GM21447 (cell line): ENCODE measurements at regions not wholly inside any gene's neighbourhood (a gene's known extent, or its start where the extent isn't known, plus 50 kb on each side); places are given as distances from the start of the nearest gene placed in this dataset.

ENCODE experiments used
- ATAC-seq: cut with Tn5 transposase; IDR thresholded peaks from one replicate; pipeline ENCODE4 v1.9.1; 2021; ENCODE audit not compliant: unreplicated experiment

- ATAC-seq: no peak
Measured at GRCh38 chr20:16220826-16221225, 352.4 kb downstream of the KIF16B start.

DNA sequence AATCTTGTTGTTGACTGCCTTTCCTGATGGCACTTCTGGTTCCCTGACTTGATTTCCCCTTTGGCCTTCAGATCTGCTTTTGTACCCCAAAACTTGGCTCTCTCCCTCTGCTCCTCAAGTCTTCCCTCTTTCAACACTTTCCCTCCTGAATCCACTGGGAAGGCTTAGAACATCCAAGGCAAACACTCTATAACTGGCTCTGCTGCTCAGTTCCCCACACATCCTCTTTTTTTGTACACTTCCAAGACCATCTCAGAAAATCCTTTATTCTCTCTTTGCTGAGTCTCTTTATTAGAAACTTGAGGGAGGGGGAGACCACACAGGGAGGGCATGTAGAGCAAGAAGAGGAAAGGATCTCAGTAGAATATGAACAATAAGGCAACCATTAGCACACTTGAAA lies 354.1 kb downstream of the KIF16B start:
- no peak for ATAC-seq

DNA sequence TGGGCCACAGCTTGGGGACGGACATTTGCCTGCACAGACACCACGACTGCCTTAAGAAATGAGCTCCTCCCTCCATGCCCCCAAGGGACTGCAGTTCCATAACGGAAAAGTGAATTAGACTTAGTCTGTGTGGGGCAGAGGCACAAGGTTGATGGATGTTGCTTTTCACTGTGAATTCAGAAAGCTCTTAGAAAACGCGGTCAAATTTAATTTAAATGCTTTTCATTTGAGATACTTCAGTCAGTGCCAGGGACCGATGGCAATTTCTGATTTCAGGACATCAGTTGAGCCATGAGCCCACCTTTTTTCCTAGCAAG lies 356.4 kb downstream of the KIF16B start:
- ATAC-seq: no peak

DNA sequence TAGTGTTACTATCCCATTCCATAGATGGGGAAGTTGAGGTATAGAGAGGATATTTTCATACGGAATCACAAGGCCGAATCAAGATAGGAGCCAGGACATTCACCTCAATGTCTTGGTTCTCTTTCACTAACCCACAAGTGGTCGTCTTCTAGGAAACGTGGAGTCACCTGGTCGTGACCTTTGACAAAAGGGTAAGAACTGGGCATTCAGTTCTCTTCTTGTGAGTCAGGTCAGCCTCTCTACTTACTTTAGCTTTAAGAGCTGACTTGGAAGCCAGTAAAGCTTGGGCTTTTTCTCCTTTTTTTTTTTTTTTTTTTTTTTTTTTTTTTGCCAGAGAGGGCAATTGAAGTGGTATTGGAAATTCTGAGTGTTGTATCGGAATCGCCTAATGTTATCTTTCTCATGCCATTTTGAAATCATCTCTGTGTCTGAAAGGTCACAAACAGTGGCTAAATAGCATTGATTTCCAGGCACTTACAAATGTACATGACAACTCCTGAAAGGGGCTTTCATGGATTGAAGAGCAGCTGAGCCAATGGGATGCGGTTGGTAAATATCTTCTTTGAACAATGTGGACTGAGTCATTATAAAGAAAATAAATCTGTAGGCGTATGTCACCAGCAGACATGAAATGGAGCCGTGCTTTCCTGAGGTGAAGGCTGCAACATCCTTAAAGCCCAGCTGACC lies 356.9 kb downstream of the KIF16B start:
- ATAC-seq: no peak

- no peak for ATAC-seq
Measured at GRCh38 chr20:16215041-16215440, 358.2 kb downstream of the KIF16B start.

DNA sequence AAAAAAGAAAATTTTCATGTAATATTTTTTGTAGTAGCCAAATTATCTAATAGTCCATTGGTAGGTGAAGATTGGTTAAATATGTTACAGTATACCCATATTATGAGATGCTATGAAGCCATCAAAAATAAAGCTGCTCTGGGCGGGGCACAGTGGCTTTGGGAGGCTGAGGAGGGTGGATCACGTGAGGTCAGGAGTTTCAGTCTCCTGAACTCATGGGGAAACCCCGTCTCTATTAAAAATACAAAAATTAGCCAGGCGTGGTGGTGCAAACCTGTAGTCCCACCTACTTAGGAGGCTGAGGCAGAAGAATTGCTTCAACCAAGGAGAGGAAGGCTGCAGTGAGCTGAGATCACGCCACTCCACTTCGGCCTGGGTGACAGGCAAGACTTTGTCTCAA lies 360.5 kb downstream of the KIF16B start:
- ATAC-seq: no peak

DNA sequence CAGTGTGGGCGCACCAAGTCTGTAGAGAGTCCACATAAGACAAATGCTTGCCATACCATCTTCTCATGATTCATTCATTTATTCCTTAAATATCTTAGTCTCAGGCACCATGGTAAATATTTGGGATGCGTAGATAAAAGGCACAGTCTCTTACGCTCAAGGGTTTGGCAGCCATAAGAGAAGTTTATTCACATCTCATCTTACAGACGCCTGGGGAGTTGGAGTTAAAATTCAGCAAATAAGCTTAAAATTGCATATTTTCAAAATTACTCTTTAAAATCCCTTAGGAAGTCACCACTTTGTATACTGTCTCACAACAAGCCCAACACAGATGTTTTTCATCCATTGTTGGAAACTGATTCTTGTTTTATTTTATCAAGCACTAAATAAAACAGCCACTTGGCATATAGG lies 363.3 kb downstream of the KIF16B start:
- no peak for ATAC-seq

- no peak for ATAC-seq
Measured at GRCh38 chr20:16209357-16209756, 363.9 kb downstream of the KIF16B start.

DNA sequence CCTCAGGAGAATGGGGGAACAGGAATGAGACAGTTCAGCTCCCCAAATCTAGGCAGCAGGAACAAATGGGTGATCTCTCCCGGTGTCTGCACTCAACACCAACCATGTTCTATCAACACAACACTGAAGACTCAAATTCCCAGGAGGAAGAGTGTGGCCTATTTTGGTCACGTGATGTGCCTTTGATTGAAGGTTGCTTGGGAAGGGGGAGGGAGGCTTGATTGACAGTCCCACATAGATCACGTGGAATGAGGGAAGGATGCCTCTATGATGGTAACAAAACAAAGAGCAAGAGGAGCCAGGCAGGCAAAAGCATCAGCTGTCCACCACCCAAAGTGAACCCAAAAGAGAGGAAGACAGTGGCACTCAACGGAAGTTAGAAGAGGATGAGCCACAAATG lies 364.8 kb downstream of the KIF16B start:
- ATAC-seq: no peak

GRCh38 chr20:16206817-16207216 lies 366.4 kb downstream of the KIF16B start:
- ATAC-seq: no peak

- no peak for ATAC-seq
Measured at GRCh38 chr20:16205507-16205906, 367.7 kb downstream of the KIF16B start.

DNA sequence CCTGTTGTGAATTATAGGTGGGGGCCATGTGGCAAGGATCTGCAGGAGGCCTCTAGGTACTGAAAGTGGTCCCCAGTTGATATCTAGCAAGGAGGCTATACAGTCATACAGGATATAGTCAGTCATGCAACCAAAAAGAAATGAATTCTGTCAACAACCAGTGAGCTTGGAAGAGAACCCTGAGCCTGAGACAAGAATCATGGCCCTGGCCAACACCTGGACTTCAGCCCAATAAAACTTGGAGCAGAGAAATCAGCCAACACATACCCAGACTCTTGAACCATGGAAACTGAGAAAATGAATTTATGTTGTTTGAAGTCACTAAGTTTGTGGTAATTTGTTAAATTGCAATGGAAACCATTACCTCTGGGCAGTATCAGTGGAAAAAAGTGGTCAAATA lies 370.2 kb downstream of the KIF16B start:
- ATAC-seq: no peak

GRCh38 chr20:16201191-16201590 lies 372.1 kb downstream of the KIF16B start:
- ATAC-seq: no peak

- ATAC-seq: no peak
Measured at GRCh38 chr20:16197696-16198095, 375.6 kb downstream of the KIF16B start.

GRCh38 chr20:16195671-16196070 lies 377.6 kb downstream of the KIF16B start:
- ATAC-seq: no peak

GRCh38 chr20:16194617-16195360 lies 378.5 kb downstream of the KIF16B start:
- no peak for ATAC-seq

DNA sequence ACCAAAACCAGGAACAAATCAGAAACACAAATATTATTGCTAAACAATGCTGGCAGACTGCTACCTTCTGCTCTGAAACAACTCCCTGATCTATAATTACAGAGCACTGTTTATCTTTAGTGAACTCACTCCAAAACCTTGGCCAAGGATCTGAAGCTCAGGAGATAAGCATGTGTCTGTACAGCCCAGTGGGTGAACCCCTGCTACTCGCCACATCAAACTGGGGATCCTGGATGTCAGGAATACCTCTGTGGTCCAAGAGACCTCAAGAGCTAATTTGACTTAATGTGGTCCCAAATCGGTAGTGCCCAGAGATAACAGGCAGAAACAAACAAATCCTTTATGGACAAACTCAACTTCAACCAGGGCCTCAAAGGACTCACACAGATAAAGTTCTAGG lies 381.8 kb downstream of the KIF16B start:
- no peak for ATAC-seq

DNA sequence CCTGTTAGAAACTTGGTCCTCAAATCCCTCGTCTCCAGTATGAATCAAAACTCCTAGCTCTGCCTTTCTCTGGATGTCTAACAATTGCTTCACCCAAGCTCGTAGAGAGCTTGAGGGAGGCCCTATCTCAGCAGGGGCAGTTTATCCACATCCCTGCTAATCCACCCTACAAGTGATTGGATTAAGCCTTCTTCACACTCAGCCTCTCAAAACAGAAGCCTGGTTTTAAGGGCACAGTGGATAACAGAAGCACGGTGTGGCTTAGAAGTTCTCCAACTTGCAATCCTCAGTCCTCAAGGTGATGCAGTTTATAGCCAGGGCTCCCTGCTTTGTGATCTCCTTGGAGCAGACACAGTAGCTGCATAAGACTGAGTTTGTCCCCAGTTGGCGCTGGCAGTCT lies 383.9 kb downstream of the KIF16B start:
- ATAC-seq: no peak

DNA sequence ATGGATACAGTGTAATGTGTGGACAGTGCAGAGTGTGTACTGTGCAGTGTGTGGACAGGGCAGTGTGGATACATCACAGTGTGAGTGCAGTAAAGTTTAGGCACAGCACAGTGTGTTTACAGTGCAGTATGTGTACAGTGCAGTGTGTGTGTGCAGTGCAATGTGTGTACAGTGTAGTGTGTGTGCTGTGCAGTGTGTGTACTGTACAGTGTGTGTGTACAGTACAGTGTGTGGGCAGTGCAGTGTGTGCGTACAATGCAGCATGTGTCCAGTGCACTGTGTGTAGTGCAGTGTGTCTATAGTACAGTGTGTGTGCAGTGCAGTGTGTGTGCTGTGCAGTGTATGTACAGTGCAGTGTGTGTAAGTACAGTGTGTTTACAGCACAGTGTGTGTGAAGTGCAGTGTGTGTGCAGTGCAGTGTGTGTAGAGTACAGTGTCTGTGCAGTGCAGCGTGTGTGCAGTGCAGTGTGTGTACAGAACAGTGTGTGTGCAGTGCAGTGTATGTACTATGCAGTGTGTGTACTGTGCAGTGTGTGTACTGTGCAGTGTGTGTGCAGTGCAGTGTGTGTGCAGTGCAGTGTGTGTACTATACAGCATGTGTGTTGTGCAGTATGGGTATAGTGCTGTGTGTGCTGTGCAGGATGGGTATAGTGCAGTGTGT lies 385.2 kb downstream of the KIF16B start:
- ATAC-seq: no peak

DNA sequence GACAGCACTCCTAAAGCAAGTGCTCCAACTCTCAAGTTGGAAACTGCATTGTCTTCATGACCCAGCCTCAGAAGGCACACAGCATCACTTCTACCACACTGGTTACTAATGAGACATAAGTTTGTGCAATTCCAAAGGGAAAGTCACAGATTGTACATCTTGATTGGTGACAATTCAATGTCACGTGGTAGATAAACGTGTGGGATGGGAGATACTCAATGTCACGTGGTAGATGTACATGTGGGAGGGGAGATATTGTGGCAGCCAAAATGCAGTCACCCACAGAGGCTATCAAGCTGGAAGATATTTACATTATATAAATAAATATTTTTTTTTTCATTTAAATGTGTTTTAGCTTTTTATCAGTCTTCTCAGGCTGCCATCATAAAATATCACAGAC lies 393.3 kb downstream of the KIF16B start:
- no peak for ATAC-seq

DNA sequence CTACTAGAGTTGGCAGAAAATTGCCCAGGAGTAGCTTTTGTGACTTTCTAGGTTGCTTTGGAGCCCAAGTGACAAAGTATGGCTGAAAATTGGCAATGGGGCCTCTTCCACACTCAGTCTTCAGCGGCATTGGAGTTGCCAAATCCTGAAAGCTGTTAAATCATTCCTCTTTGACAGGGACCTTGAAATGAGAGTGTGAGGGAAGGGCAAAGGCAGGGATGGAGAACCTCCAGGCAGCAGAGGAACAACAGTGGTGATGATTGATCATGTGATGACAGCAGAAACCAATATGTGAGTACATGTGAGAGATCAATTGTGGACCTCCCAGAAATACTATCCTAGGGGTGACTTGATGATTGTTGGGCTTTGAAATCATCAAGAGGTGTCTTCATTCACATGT lies 393.9 kb downstream of the KIF16B start:
- ATAC-seq: no peak

- ATAC-seq: no peak
Measured at GRCh38 chr20:16178546-16179135, 394.6 kb downstream of the KIF16B start.
